ENCODE measurements at regions not wholly inside any gene's neighbourhood (a gene's known extent, or its start where the extent isn't known, plus 50 kb on each side); places are given as distances from the start of the nearest gene placed in this dataset.

GRCh38 chr5:2133080-2133479 is 250.4 kb upstream of the IRX4 start:
- in situ Hi-C loops (cut with HindIII; ENCODE audit: low sequenced_read_pairs), result no loop called here
- TF ChIP-seq, protein P1, sequence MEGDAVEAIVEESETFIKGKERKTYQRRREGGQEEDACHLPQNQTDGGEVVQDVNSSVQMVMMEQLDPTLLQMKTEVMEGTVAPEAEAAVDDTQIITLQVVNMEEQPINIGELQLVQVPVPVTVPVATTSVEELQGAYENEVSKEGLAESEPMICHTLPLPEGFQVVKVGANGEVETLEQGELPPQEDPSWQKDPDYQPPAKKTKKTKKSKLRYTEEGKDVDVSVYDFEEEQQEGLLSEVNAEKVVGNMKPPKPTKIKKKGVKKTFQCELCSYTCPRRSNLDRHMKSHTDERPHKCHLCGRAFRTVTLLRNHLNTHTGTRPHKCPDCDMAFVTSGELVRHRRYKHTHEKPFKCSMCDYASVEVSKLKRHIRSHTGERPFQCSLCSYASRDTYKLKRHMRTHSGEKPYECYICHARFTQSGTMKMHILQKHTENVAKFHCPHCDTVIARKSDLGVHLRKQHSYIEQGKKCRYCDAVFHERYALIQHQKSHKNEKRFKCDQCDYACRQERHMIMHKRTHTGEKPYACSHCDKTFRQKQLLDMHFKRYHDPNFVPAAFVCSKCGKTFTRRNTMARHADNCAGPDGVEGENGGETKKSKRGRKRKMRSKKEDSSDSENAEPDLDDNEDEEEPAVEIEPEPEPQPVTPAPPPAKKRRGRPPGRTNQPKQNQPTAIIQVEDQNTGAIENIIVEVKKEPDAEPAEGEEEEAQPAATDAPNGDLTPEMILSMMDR (IDR thresholded peaks at IDR 0.05; ENCODE audit: low read depth, low read length), result no peak
- H3K4me3 ChIP-seq (ENCODE audit: low read depth, low read length), result no peak overlapping the region
- DNase-seq (ENCODE audit: low read depth, low spot score), result no peak

DNA sequence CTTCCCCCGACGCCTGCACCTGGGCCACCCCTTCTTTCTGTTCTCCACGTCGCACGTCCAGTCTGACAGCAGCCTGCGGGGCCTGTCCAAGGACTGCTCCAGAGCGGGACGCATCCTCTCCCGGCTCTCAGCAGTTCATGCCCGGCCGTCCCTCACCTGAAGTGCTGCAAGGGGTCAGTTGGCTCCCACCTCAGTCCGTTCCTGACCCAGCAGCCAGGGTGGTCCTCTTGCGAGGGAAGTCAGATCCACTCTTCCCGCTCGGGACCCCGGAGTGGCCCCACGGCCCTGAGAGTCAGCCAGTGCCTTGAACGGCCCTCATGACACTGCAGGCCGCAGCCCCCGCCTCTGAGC is 249.7 kb upstream of the IRX4 start:
- no peak for DNase-seq (ENCODE audit: low read depth, low spot score)
- no peak overlapping the region for H3K4me3 ChIP-seq (ENCODE audit: low read depth, low read length)
- in situ Hi-C loops (cut with HindIII; ENCODE audit: low sequenced_read_pairs), result no loop called here
- TF ChIP-seq, protein P1 (IDR thresholded peaks at IDR 0.05; ENCODE audit: low read depth, low read length), result no peak

DNA sequence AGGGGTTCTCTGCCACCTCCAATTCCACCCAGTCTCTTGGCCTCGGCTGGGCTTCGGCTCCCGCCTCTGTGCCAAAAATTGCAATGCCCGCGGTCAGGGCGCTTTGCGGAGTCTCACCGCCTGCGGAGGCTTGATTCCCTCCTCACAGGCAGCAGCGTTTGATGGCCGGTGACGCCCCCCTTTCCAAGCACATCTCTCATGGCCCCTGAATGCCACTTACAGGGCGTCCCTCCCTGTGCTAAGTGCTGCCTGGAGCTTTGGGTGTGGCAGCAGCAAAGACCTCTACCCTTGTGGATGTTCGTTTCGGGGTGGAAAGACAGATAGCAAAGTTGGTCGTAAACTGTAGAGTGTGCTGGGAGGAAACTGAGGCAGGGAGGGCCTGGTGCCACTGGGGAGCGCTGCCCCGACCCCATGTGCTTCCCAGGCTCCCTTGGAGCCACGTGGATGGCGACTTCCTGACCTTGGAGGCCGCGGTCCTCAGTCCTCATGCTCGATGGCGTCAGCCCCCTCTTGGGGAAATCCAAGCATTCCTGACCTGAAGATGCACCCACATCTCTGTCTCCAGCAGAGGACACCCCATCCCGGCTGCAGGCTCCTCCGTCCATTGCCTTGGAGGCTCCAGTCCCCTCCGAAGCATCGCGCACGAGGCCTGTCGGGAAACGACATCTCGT is 249.2 kb upstream of the IRX4 start:
- H3K4me3 ChIP-seq (ENCODE audit: low read depth, low read length), result no peak overlapping the region
- TF ChIP-seq, protein P1 (IDR thresholded peaks at IDR 0.05; ENCODE audit: low read depth, low read length), result no peak
- no peak for DNase-seq (ENCODE audit: low read depth, low spot score)
- in situ Hi-C loops (cut with HindIII; ENCODE audit: low sequenced_read_pairs), result no loop called here

- no peak overlapping the region for H3K4me3 ChIP-seq (ENCODE audit: low read depth, low read length)
- DNase-seq (ENCODE audit: low read depth, low spot score), result no peak
- in situ Hi-C loops (cut with HindIII; ENCODE audit: low sequenced_read_pairs), result no loop called here
- TF ChIP-seq, protein P1 (IDR thresholded peaks at IDR 0.05; ENCODE audit: low read depth, low read length), result no peak
Observed at GRCh38 chr5:2131196-2131595, 248.5 kb upstream of the IRX4 start.

DNA sequence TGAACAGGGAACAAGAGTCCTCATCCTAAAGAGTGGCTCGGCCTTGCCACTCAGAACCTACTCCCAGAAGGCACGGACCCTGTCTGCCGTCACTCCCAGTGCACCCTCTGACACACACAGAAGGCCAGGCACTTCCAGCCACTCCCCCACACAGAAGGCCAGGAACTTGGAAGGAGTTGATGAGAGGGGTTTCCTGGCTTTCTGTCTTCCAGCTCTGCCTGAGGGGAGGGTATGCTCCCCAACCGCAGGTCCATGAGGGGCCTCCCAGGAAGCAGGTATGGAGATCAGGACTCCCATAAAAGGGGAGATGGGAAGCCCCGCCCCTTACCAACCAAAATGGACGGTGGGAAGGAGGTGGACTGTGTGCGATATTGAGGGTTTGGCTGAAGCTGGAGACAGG is 247.6 kb upstream of the IRX4 start:
- no peak for DNase-seq (ENCODE audit: low read depth, low spot score)
- no peak overlapping the region for H3K4me3 ChIP-seq (ENCODE audit: low read depth, low read length)
- TF ChIP-seq, protein P1 (IDR thresholded peaks at IDR 0.05; ENCODE audit: low read depth, low read length), result no peak
- in situ Hi-C loops (cut with HindIII; ENCODE audit: low sequenced_read_pairs), result no loop called here

DNA sequence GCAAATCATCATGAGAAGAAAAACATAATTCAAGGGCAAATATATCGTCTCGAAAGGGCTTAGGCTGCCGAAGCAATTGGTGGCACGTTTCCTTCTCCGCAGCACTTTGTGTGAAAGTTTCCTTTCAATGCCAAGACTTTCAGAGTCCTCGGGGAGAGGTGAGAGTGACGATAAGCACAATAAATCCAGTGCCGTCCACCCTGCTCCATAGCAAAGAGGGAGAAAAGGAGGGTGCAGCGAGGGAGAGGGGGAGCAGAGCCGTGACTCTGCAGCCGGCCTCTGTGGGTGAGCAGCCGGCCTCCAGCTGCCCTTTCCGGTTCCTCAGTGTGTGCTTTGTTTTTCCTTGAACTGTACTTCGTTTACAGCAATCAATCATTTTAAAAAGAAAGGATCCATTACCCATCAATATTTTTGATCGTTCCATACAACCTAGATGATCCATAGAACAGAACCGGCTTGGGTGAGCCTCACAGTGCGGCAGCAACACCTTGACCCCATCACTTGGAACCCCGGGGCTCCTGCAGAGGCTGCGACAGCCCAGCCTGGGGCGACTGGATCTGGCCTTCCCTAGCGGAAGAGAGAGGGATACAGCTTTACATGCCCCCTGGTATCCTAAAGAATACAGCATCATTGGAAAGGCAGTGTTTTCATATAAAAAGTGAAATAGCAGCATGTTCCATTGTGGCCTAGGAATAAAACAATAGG is 247.0 kb upstream of the IRX4 start:
- TF ChIP-seq, protein P1 (IDR thresholded peaks at IDR 0.05; ENCODE audit: low read depth, low read length), result no peak
- in situ Hi-C loops (cut with HindIII; ENCODE audit: low sequenced_read_pairs), result no loop called here
- no peak for DNase-seq (ENCODE audit: low read depth, low spot score)
- no peak overlapping the region for H3K4me3 ChIP-seq (ENCODE audit: low read depth, low read length)

Measured in astrocyte of the spinal cord (primary cell).